IPS-NIHi7 (cell line): ENCODE measurements at regions not wholly inside any gene's neighbourhood (a gene's known extent, or its start where the extent isn't known, plus 50 kb on each side); places are given as distances from the start of the nearest gene placed in this dataset.
"Not testable (repeated sequence)": the region's sequence is repeated elsewhere in the genome, so short reads cannot be mapped to it uniquely, and the experiment has no call there.

Experiments
- DNase-seq: peaks from one replicate; pipeline ENCODE4 v3.0.0; 2012; ENCODE audit warnings: mixed read lengths; ENCODE audit errors: extremely low spot score

DNA sequence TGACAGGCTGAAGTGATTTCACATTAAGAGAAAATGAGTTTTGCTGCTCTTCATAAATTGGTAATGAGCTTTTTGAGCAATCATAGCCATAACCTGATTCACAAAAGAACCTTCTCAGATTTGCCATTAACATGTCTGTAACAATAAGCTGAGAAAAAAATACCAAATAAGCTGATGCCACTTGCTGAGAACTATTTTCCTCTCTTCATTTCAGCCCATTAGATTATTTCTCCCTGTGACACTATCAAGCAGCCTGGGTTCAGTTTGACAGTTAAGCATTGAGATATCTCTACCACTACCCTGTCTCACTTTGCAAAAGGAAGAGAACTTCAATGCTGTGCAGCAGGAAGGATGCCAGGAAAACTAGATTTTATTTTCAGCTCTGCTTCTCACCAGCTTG is 673.9 kb downstream of the TRIB2 start:
- DNase-seq = no peak

DNA sequence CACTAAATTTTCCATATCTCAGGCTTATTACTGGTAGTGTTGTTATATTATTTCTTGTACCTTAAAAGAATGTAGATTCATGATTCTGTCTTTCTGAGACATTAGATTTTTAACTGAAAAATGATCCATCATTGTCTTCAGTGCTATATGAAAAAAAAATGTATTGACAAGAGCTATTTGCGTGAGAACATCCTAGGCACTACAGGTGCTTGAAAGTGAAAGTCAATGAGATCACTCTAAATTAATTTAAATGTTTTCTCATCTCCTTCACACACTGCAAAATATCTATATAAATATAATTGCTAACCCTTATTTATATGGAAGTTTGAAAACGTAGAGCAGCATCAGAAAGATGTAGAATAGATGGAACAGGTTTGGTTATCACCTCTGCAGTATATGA is 684.6 kb downstream of the TRIB2 start:
- no peak for DNase-seq

DNA sequence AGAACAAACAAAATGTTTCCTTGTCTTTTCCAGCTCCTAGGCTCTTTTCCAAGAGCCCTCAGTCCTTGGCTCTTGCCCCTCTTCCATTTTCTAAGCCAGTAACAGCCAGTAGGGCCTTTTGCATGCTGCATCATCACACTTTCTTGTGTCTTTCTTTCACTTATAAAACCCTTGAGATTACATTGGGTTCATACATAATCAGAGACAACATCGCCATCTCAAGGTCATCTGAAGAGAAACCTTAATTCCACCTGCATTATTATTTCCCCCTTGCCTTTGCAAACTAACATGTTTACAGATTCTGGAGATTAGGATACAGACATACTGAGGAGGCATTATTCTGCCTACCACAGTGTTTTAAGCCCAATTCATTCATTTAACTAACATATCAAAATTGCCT is 697.3 kb downstream of the TRIB2 start:
- no peak for DNase-seq

DNA sequence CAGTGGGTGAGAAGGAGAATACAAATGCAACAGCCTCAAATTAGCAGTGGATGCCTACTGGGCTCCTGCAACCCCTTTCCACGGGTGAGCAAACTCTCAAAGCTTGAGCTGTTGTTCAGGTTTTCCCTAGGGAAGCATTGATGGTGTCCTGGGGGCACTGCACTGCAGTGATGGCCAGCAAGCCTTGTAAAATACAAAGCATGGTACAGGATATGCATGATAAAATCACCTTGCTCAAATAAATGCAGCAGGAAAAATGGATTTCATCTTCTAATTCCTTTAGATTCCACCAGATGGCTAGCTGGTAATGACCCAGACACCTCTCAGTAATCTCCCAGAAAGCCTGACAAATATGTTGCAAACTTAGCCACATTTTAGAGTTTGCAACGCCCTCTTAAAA is 698.2 kb downstream of the TRIB2 start:
- DNase-seq = no peak

DNA sequence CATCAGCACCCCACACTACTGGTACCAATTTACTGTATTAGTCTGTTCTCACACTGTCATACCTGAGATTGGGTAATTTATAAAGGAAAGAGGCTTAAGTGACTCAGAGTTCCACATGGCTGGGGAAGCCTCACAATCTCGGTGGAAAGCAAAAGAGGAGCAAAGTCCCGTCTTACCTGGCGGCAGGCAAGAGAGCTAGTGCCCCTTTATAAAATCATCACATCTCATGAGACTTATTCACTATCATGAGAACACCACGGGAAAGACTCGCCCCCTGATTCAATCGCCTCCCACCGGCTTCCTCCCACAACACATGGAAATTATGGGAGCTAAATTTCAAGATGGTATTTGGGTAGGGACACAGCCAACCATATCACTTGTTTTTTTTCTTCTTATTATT is 717.2 kb downstream of the TRIB2 start:
- DNase-seq = no peak

DNA sequence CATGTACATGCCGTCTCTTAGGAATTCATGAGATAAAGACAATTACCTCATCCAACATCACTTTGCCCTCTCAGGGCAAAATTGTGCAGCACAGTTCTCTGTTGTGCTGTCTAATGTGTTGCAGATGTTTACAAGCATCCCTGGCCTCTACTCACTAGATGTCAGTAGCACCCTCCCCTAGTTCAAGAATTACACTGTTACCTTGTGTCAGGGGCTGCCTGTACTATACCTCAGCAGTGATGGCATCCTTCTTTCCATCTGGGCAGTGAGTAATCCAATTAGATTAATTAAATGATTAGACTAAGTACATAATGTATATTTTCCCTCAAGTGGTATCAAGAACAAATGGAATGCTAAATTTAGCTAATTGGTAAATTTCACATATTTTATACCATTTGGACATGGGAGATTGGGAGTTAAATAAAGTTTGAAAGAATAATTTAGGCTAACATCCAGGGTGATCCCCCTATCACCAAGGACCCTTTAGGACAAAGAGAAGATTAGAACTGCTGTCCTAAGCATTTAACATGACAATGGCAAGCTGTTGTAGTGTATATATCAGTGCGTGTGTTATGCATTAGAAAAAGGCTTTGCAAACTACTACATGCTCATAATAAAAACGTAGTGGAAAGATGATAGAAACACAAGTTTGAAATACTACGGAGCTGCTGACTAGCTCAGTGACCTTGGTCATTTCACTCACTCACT is 727.0 kb downstream of the TRIB2 start:
- not testable (repeated sequence) for DNase-seq

DNA sequence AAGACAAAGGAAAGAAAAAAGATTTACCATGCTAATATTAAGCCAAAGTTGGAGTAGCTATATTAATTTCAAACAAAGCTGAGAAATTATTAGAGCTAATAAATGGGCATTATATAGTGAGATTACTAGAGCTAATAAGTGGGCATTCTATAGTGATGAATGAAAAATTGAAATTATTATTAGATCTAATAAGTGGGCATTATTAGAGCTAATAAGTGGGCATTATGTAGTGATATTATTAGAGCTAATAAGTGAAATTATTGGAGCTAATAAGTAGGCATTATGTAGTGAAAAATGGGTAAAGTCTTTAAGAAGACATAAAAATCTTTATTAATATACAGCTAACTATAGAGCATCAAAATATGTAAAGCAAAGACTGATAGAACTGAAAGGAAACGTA is 745.7 kb downstream of the TRIB2 start:
- DNase-seq = no peak

DNA sequence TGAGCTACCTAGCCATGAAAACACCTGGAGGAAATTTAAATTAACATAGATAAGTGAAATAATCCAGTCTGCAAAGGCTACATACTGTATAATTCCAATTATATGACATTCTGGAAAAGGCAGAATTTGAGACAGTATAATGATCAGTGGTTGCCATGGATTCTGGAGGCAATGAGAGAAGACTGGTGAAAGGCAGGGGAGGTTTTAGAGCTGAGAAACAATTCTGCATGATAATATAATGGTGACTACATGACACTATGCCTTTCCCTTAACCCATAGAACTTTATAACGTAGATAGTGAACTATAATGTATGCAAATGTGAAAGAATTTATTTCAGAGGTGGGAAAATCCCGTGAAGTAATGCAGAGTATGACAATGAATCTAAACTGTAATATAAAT is 749.3 kb downstream of the TRIB2 start:
- DNase-seq = no peak

DNA sequence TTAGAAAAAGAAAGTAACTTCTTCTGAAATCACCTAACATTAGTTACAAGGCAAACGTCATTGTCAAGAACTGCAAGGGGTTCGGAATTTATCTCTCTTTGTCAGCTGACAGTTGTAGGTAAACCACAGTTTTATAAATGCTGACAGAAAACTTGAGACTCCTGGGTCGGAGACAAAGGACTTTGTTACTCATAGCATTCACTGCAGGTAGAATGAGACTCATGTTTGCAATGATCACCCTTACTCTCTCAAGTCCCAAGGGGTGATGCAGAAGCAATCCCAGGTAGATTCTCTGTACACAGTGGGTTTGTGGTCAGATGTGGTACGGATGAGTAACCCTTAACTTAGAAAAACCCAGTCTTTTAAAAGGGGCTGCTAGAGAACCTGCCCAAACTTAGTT is 757.8 kb downstream of the TRIB2 start:
- DNase-seq = no peak

DNA sequence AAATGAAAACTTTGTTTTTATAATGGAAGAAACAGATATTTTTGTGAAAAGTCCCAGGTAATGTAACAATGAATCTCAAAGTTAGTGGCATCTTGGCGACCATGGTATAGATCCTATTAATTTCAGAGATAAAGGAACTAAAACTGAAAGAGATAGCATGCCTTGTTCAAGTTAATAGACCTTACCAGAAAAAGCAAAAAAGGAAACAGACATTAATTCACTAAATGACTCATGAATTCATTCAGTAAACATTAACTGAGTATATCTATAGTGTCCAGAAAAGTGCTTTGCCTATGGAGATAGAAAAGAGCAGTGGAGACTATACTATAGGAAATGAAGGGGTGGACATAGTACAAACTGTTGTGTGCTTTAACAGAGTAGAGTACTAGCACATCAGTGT is 763.3 kb downstream of the TRIB2 start:
- no peak for DNase-seq

DNA sequence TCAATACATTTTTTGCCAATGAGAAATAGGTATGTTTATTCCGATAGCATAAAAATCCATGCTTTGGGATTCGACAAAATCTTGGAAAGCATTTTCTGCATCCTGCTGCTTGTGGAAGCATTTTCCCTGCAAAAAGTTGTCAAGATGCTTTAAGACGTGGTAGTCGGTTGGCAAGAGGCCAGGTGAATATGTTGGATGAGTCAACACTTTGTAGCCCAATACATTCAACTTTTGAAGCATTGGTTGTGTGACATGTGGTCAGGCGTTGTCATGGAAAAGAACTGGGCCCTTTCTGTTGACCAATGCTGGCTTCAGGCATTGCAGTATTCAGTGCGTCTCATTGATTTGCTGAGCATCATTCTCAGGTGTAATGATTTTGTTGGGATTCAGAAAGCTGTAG is 764.5 kb downstream of the TRIB2 start:
- no peak for DNase-seq

DNA sequence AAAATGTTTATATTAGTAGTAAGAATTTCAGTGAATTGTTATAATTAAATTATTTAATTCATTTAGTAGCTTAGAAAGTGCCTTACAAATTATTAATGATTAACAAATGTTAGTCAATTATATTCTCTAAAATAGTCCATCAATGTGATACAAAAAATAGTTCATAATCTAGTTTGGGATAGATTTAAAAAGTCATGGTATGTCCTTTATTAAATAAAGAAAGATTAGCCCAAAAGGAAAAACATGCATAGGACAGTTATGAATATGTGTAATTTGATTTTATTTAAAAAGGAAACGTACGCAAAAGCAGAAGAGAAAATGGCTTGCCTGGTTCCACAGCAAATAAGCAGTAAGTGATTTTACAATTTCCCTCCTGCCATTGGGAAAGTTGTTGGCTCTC is 768.5 kb downstream of the TRIB2 start:
- DNase-seq = no peak

DNA sequence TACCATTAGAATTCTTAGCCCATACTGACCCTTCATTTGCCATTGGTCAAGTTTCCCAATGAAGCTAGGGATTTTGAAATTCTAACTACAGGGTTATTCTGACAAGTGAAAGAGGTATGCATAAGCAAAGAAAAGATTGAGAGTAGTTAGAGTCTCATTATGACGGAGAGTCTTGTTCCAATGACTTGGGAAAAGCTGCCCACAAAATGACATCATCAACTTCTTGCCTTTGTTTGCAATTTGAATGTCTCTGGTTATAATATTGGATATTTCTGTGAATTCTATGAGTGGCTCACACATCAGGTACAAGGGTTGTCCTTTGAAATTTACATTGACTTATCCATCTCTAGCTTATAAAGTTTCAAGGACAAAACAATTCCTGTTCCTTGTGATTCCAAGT is 772.2 kb downstream of the TRIB2 start:
- no peak for DNase-seq

DNA sequence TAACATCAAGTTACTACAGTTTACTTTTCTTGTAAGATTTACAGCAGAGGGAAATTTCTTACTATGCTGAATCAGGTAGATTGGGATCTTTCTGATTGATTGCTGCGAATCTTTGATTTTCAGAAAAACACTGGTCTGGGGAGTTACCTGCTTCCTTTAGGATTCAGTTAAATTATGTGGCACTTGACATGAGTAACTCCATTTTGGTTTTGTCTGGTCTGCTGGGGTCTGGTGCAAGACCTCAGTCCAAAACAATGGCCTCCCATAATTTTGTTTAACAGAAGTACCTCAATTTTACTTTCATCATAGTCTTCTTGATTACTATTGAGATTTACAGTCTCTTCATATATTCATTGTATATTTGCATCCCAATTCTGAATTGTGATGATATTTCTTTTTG is 775.5 kb downstream of the TRIB2 start:
- DNase-seq = no peak

DNA sequence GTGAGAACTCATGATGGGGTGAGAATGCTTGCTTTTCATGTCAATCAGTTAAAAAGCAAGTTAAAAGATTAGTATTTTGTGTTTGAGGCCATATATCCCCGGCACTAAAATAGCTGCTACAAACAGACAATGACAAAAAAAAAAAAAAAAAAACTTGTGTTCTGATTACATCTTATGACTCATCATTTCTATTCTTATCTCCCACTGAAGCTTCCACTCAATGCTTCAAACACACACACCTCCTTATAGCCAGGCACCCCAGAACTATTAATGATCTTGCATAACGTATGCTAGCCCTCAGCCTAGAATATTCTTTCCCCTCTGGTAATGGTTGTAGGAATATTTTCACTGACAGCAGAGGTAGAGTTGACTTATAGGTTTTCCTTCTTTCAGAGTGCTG is 778.3 kb downstream of the TRIB2 start:
- DNase-seq = no peak

DNA sequence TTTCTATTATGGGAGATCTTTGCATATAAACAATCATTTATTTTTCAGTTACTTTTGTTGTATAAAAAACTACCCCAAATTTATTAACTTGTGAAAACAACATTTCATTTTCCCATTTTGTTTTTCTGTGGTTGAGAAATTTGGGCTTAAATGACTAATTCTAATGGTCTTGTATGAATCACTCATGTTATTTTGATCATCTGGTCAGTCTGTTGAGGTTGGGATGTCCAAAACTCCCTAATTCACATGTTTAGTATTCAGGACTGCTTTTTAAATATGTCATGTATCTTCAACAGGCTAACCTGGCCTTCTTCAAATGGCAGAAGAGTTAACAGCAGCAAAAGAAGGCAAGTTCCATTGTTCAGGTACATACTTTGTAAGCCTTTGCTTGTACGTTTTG is 788.1 kb downstream of the TRIB2 start:
- DNase-seq = no peak

DNA sequence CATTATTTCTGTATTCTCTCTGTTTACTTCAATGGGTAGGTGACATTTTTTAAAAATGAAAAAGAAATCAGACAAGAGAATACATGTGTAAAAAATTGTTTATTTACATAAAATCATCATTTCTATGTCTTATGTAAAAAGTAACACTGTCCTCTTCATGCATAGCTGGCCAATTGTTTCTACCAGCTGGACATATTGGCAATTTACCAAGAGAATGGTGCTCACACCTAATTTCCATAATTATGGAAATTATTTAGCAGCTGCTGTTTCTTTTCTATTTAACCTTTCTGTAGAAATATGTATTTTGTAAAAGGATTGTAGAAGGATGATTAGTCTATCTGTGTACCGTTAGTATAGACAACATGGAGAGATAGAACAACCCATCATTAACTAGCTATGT is 791.9 kb downstream of the TRIB2 start:
- DNase-seq = no peak

DNA sequence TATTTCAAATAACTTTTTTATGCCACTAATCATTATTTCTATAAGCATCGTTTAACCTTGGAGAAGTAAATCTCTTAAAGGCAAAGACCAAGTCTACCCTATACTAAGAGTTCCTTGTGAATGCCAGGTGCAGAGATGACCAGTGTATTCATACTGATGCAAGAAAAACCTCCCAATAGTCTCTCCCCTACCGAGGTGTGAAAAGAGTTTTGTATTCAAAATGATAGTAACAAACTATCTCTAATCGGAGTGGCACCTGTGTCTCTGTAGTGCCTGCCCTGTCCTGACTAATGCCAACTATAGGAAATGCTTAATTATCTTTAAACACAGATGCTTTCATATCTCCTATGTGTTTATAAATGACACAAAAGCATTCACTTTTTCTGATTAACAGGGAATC is 798.5 kb downstream of the TRIB2 start:
- no peak for DNase-seq

DNA sequence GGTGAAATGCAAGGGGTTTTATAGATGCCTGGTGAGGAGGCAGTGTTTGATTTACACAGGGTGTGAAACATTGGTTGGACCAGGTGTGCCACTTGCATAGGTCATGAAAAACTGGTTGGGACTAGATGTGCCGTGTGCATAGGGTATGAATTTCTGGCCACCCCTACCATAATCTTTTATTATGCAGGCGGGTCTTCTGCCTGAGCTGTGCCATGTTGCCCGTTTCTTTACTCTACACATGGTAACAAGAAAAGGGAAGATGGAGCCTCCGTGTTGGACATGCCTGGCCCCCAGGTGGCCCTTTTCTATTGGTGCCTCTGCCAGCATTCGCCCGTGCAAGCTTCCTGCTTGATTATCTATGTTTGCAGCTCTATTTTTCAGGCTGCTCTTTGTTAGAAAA is 805.4 kb downstream of the TRIB2 start:
- DNase-seq = no peak

DNA sequence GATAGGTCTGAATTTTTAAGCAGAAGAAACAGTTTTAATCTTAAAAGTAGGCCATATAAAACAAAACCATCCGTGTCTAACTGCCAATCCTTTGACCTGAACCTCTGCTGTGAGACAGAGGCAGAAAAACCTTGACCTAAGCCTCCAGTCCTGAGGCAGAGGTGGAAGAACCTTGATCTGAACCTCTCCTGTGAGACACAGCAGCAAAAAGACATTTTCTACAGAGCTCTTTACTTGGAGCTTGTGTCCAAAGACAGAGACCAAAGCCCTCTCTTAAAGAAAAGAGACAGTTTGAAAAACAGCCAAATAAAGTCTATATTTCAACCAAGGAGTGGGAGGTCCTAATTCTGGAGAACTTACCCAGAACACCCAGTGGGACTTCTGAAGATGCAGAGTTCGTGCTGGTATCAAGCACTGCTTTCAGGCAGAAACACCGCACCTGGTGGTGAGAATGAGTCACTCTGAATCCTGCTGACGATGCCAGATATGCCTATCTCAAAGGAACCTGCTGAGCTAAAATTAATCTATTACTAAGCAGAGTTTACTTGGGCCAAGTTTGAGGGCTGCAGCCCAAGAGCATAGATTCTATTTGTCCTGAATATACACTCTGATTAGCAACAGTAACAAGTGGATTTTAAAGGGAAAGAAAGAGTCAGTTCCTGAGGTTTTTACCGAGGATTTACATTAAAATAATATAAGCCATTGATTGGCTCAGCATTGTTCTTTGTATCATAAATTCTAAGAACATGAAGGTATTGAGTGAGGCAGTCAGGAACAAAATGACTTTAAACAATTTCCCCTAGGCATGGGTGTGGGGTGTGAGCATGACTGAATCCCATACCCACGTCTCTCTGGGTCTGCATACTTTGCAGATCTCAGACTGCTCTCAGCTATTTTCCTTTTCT is 806.4 kb downstream of the TRIB2 start:
- DNase-seq = peak; percentile 13

DNA sequence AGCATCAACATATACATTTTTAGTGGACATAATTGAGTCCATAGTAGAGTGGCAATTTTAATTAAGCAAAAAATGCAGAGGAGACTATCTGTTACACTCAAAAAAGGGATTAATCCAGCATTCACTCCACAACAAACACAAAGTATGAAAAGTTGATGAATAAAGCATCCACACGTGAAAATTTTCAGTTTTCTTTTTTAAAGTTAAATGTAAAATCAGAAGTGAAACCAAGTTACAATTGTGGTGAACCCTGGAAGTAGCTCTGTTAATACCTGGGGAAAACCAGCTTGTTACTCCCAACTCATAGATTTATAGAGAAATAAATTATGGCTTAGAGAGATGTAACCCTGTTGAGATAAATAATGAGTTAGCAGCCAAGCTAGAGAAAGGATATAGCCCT is 807.8 kb downstream of the TRIB2 start:
- no peak for DNase-seq

DNA sequence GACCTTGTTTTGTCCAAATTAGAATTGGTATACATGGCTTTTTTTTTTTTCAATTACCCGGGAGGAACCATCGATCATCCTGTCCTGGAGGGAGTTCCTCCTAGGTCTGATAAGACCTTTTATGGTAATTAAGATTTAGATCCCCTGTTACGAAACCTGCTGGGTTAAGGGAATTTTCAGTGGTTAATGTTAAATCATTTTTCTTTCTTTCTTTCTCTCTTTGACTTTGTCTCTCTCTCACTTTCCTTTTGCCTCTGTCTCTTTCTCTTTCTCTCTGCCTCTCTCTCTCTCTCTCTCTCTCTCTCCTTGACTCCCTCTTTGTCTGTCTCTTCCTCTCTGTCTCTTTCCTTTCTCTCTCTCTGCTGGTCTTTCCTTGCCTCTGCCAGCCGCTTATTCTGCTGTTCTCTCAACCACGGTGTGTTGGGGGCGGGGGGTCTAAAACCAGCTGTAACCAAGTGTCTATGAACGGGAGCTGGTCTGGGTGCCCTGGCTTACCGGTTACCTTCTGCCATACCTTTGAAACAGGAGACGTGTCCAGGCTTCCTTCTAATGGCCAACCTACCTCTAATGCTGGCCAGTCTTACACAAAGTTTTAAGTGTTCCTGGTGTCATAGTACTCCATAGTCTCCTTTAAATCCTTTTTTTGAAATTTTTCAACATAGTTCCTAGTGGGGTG is 815.1 kb downstream of the TRIB2 start:
- DNase-seq = not testable (repeated sequence)
